ENCODE measurements at regions not wholly inside any gene's neighbourhood (a gene's known extent, or its start where the extent isn't known, plus 50 kb on each side); places are given as distances from the start of the nearest gene placed in this dataset.

GRCh38 chr1:81052162-81052561 lies 748.6 kb upstream of the ADGRL2 start:
- FAIRE-seq, result peak; percentile 19

More at GRCh38 chr1:81052162-81052561, 748.6 kb upstream of the ADGRL2 start:
- Histone ChIP-seq H2AFZ (ENCODE audit: low read length) (no peak overlapping the region), H3K79me1 (ENCODE audit: low read depth, low read length) (no peaks in the 10 kb centered on the region), H4K8ac (ENCODE audit: extremely low read depth, insufficient read depth, low read length) (no peak overlapping the region), H3K14ac (ENCODE audit: insufficient read length) (no peak overlapping the region), H3K9ac (replicated peaks in 1 of 4; ENCODE audit: extremely low read depth in 1 of 4, low read depth in 3 of 4, low read length in 3 of 4) (no peak overlapping the region), H3K4ac (replicated peaks; ENCODE audit: insufficient read length, low read depth, low read length) (no peak overlapping the region), H3K18ac (ENCODE audit: extremely low read depth, low read length) (no peak overlapping the region), H3K36me3 (ENCODE audit: control insufficient read depth in 2 of 4, insufficient read depth in 4 of 4, low read length in 3 of 4) (no peaks in the 10 kb centered on the region), H3K79me2 (ENCODE audit: control insufficient read depth in 1 of 2, insufficient read depth in 2 of 2, low read length in 2 of 2) (no peaks in the 10 kb centered on the region), H3K4me3 (ENCODE audit: extremely low read depth in 1 of 4, insufficient read depth in 2 of 4, low read depth in 3 of 4, low read length in 4 of 4) (no peak overlapping the region), H2BK20ac (ENCODE audit: low read length) (no peak overlapping the region), H4K20me1 (replicated peaks in 1 of 2; ENCODE audit: control insufficient read depth in 1 of 2, insufficient read depth in 2 of 2, low read length in 2 of 2) (no peaks in the 10 kb centered on the region), H2AK5ac (ENCODE audit: low read depth, low read length) (no peak overlapping the region), H3K4me2 (ENCODE audit: insufficient read depth in 1 of 2, low read depth in 2 of 2, low read length in 2 of 2) (no peak overlapping the region), H2BK12ac (ENCODE audit: low read depth, low read length) (no peak overlapping the region), H2BK5ac (ENCODE audit: low read depth, low read length) (no peak overlapping the region), H3K4me1 (replicated peaks in 1 of 4; ENCODE audit: control insufficient read depth in 3 of 4, insufficient read depth in 4 of 4, low read length in 3 of 4) (no peaks in the 10 kb centered on the region), H4K5ac (ENCODE audit: insufficient read length, low read depth, low read length) (no peak overlapping the region), H3K23ac (ENCODE audit: insufficient read length) (no peak overlapping the region), H3K23me2 (ENCODE audit: low read depth, low read length) (no peaks in the 10 kb centered on the region; the same call in 1 of the 2 replicates), H3K27ac (ENCODE audit: low read depth, low read length) (no peak overlapping the region), H3K27me3 (replicated peaks in 1 of 4; ENCODE audit: control insufficient read depth in 3 of 4, extremely low read depth in 1 of 4, insufficient read depth in 3 of 4, low read length in 3 of 4) (no peaks in the 10 kb centered on the region), H4K91ac (replicated peaks; ENCODE audit: insufficient read length, low read length) (no peak overlapping the region), H3K9me3 (ENCODE audit: insufficient read depth in 2 of 2, low read depth in 1 of 2, low read length in 1 of 2) (no peaks in the 10 kb centered on the region), H2BK120ac (replicated peaks; ENCODE audit: low read depth, low read length) (no peak overlapping the region), H3K56ac (replicated peaks; ENCODE audit: insufficient read length, low read depth, low read length) (no peak overlapping the region), H2BK15ac (ENCODE audit: low read length) (no peak overlapping the region)
- DNase-seq (ENCODE audit: low read depth in 1 of 2, low spot score in 2 of 2), result no peak
- ChIA-PET POLR2A (ENCODE audit: partially characterized antibody) (no interaction called here), CTCF (ENCODE audit: partially characterized antibody) (no interaction called here)
- WGBS, 2 experiments (ENCODE audit: extremely low coverage in 1 of 2, insufficient coverage in 1 of 2, insufficient read length in 1 of 2, insufficient replicate concordance in 2 of 2, low coverage in 1 of 2, low lambda C conversion rate in 2 of 2, missing lambda C conversion rate in 1 of 2), result 87% methylated on average over 2 of the region's 2 CpGs; no CpG with 5 or more reads in 1 of the 2 experiments
- TF ChIP-seq ASH2L (IDR thresholded peaks at IDR 0.05; ENCODE audit: low read length) (no peak), RNF2 (IDR thresholded peaks at IDR 0.05; ENCODE audit: borderline replicate concordance, low read depth, low read length, missing control alignments, poor library complexity, severe bottlenecking) (no peak), TCF12 (IDR thresholded peaks at IDR 0.05; ENCODE audit: low read depth, low read length) (no peak), MAX (IDR thresholded peaks at IDR 0.05) (no peak), EGR1 (IDR thresholded peaks at IDR 0.05; ENCODE audit: borderline replicate concordance, low read depth, low read length) (no peak), SP2 (IDR thresholded peaks at IDR 0.05; ENCODE audit: low read length) (no peak), GTF2F1 (IDR thresholded peaks at IDR 0.05; ENCODE audit: borderline replicate concordance, low read depth, low read length) (no peak), ZNF274 (IDR thresholded peaks at IDR 0.05; ENCODE audit: borderline replicate concordance, extremely low read depth, low read length) (no peak), EP300 (IDR thresholded peaks at IDR 0.05; ENCODE audit: borderline replicate concordance in 1 of 2, low read depth in 2 of 2, low read length in 2 of 2) (no peak), NRF1 (IDR thresholded peaks at IDR 0.05; ENCODE audit: low read depth, low read length) (no peak), TEAD4 (IDR thresholded peaks at IDR 0.05; ENCODE audit: low read depth, low read length) (no peak), TAF1 (IDR thresholded peaks at IDR 0.05; ENCODE audit: low read depth, low read length) (no peak), PHF8 (conservative IDR thresholded peaks at IDR 0.05; ENCODE audit: low read depth, low read length) (no peak), YY1 (IDR thresholded peaks at IDR 0.05; ENCODE audit: low read depth, low read length) (no peak), BRCA1 (IDR thresholded peaks at IDR 0.05; ENCODE audit: low read depth, low read length) (no peak)

Measured in H1 (cell line).